ENCODE measurements at regions not wholly inside any gene's neighbourhood (a gene's known extent, or its start where the extent isn't known, plus 50 kb on each side); places are given as distances from the start of the nearest gene placed in this dataset.
"Not testable (repeated sequence)": the region's sequence is repeated elsewhere in the genome, so short reads cannot be mapped to it uniquely, and the experiment has no call there.

DNA sequence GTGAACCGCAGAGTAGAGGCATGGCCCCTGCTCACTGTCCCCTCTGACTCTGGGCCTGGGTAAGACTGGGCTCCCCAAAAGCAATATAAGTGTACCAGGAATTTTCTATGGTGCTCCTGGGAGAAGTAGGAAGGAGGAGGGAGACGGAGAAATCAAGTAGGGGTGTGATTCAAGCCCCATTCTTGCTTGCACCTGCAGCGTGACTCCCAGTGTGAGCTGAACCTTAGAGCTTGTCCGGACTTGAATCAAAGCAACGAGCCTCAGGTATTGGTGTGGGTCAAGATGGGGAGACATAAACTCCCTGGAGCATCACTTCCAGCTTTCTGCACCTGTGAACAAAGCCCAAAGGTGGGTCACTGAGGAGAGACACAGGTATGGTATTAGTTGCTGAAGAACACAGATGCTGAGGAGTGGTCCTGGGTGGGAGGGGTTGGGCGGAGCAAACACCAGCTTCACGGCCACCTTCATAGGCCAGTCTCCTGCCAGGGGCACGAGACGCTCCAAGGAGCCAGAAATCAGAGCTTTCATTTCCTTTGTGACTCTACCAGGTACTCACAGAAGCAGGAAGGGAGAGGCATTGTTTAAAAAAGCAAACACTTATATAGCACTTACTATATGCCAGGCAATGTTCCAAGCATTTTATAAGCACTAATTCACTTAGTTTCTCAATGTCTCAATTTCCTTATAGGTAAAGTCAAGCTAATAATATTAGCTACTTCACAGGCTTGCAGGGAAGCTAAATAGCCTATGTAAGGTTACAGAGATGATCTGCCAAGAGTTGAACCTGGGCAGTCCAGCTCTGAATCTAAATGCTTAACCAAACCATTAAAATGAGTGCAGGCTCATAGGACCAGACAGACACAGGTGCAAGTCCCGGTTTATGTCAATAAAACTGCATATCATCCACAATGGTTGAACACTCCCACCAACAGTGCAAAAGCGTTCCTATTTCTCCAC, 775.3 kb downstream of the UQCRFS1 start:
- H3K9me3 ChIP-seq (ENCODE audit: control insufficient read depth in 3 of 3, low read length in 3 of 3): no peaks in the 10 kb centered on the region
- no peak overlapping the region for H3K27ac ChIP-seq (ENCODE audit: low read depth, low read length)
- H3K4me3 ChIP-seq (ENCODE audit: low read length in 3 of 3): no peak overlapping the region
- H3K4me1 ChIP-seq (ENCODE audit: control insufficient read depth in 3 of 3, insufficient read depth in 3 of 3, low read length in 3 of 3): no peaks in the 10 kb centered on the region
- H3K36me3 ChIP-seq (ENCODE audit: control insufficient read depth in 3 of 3, insufficient read depth in 3 of 3, low read length in 3 of 3): no peaks in the 10 kb centered on the region
- no peak overlapping the region for H3K9ac ChIP-seq (ENCODE audit: low read depth in 1 of 3, low read length in 3 of 3)
- peaks cover 0 to 1% (median 0%) of the 10 kb centered on the region in 3 donors for H3K27me3 ChIP-seq (ENCODE audit: control insufficient read depth in 3 of 3, insufficient read depth in 3 of 3, low read length in 3 of 3)

DNA sequence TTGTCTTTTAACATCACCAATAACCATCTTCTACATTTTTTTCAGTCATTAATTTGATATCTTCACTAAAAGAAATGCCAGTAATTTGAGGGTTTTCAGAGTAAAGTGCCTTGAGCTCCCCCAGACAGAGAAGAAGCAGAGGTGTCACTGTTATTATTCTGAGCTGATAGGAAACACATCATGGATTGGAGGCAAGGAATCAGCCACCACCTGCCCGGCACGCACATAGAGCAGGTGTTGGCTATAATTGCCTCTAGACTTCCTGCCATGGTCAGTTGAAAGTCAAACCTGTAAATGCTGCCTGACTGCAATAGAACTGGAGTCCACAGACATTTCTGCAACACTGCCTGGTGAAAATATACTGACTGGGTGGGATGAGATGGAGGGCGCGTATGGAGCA, 776.6 kb downstream of the UQCRFS1 start:
- Histone ChIP-seq H3K27me3 (ENCODE audit: control insufficient read depth in 3 of 3, insufficient read depth in 3 of 3, low read length in 3 of 3) (no peaks in the 10 kb centered on the region), H3K4me1 (ENCODE audit: control insufficient read depth in 3 of 3, insufficient read depth in 3 of 3, low read length in 3 of 3) (no peaks in the 10 kb centered on the region), H3K27ac (ENCODE audit: low read depth, low read length) (no peak overlapping the region), H3K36me3 (ENCODE audit: control insufficient read depth in 3 of 3, insufficient read depth in 3 of 3, low read length in 3 of 3) (no peaks in the 10 kb centered on the region), H3K9me3 (ENCODE audit: control insufficient read depth in 3 of 3, low read length in 3 of 3) (no peaks in the 10 kb centered on the region), H3K9ac (ENCODE audit: low read depth in 1 of 3, low read length in 3 of 3) (no peak overlapping the region), H3K4me3 (ENCODE audit: low read length in 3 of 3) (no peak overlapping the region)

DNA sequence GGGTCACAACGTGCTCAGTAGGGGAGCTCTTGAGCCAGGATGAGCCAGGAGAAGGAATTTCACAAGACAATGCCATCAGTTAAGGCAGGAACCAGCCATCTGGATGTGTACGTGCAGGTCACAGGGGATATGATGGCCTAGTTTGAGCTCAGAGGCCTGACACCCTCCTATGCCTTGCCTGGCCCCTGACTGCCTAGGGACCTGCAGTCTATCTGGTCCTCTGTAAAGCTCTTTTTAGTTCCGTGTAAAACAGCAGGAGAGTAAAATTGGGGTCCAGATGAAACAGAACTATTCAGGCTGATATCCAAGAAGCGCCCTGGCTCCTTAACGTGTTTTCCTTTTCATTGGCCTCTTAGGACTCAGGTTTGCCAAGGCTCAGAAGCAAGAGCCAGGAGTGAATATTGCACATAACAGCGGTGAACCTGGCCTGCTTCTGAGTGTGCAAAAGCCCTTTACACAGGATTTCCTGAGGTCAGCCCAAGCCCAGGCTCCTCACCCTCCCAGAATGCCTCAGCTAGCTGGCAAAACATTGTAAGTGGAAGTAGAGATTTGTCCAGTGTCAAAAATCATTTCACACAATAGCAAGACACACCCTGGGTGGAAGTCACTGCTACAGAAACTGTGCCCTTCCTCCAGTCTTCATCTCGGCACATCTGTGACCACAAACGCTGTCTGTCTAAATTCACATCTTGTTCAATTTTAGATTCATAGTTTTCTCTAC, 777.2 kb downstream of the UQCRFS1 start:
- no peak overlapping the region for H3K27ac ChIP-seq (ENCODE audit: low read depth, low read length)
- H3K9me3 ChIP-seq (ENCODE audit: control insufficient read depth in 3 of 3, low read length in 3 of 3): no peaks in the 10 kb centered on the region
- no peak overlapping the region for H3K9ac ChIP-seq (ENCODE audit: low read depth in 1 of 3, low read length in 3 of 3)
- H3K4me1 ChIP-seq (ENCODE audit: control insufficient read depth in 3 of 3, insufficient read depth in 3 of 3, low read length in 3 of 3): no peaks in the 10 kb centered on the region
- H3K27me3 ChIP-seq (ENCODE audit: control insufficient read depth in 3 of 3, insufficient read depth in 3 of 3, low read length in 3 of 3): no peaks in the 10 kb centered on the region
- H3K4me3 ChIP-seq (ENCODE audit: low read length in 3 of 3): no peak overlapping the region
- no peaks in the 10 kb centered on the region for H3K36me3 ChIP-seq (ENCODE audit: control insufficient read depth in 3 of 3, insufficient read depth in 3 of 3, low read length in 3 of 3)

DNA sequence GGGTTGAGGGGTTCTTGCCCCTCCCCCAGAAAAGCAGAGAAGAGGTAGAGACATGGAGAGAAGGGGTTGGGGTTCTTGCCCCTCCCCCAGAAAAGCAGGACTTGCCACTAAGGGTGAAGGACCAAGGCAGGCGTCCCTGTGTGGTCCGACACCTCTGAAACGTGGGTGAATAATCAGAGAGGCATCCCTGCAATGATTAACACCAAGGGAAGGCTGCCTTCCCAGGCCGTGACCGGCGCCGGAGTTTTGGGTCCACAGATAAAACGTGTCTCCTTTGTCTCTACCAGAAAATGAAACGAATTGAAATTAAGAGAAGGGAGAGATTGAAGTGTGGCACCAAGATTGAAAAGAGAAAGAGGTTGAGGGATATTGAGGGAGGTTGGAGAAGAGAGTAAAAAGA, 778.2 kb downstream of the UQCRFS1 start:
- not testable (repeated sequence) for H3K4me1 ChIP-seq (ENCODE audit: control insufficient read depth in 3 of 3, insufficient read depth in 3 of 3, low read length in 3 of 3); H3K27ac ChIP-seq (ENCODE audit: low read depth, low read length); H3K9me3 ChIP-seq (ENCODE audit: control insufficient read depth in 3 of 3, low read length in 3 of 3); H3K27me3 ChIP-seq (ENCODE audit: control insufficient read depth in 3 of 3, insufficient read depth in 3 of 3, low read length in 3 of 3); H3K4me3 ChIP-seq (ENCODE audit: low read length in 3 of 3); H3K36me3 ChIP-seq (ENCODE audit: control insufficient read depth in 3 of 3, insufficient read depth in 3 of 3, low read length in 3 of 3); H3K9ac ChIP-seq (ENCODE audit: low read depth in 1 of 3, low read length in 3 of 3)

DNA sequence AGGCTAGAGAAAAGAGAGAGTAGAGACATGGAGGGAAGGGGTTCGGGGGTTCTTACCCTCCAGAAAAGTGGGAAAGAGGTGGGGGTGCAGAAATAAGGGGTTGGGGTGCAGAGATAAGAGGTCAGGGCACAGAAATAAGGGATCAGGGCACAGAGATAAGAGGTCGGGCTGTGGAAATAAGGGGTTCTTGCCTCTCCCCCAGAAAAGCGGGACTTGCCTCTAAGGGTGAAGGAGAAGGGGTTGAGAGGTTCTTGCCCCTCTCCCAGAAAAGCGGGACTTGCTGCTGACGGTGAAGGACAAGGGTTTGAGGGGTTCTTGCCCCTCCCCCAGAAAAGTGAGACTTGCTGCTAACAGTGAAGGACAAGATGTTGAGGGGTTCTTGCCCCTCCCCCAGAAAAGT, 778.6 kb downstream of the UQCRFS1 start:
- not testable (repeated sequence) for H3K36me3 ChIP-seq (ENCODE audit: control insufficient read depth in 3 of 3, insufficient read depth in 3 of 3, low read length in 3 of 3); H3K27me3 ChIP-seq (ENCODE audit: control insufficient read depth in 3 of 3, insufficient read depth in 3 of 3, low read length in 3 of 3); H3K9ac ChIP-seq (ENCODE audit: low read depth in 1 of 3, low read length in 3 of 3); H3K27ac ChIP-seq (ENCODE audit: low read depth, low read length); H3K4me1 ChIP-seq (ENCODE audit: control insufficient read depth in 3 of 3, insufficient read depth in 3 of 3, low read length in 3 of 3); H3K4me3 ChIP-seq (ENCODE audit: low read length in 3 of 3); H3K9me3 ChIP-seq (ENCODE audit: control insufficient read depth in 3 of 3, low read length in 3 of 3)

DNA sequence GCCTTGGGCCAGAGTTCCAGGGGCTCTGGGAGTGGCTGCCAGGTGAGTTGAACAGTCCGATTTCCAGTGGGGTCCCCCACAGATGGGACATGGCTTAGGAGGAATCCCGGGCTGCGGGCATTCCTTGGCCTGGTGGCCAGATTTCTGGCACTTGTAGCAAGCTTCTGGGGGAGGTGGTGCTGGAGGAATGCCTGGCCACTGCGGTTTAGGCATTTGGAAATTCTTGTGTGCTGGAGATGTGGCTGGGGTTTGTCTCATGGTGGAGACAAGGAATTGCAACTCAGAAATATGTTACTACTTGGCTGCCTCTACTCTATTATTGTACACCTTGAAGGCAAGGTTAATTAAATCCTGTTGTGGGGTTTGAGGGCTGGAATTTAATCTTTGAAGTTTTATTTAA, 779.8 kb downstream of the UQCRFS1 start:
- H3K27ac ChIP-seq (ENCODE audit: low read depth, low read length); H3K4me1 ChIP-seq (ENCODE audit: control insufficient read depth in 3 of 3, insufficient read depth in 3 of 3, low read length in 3 of 3); H3K9ac ChIP-seq (ENCODE audit: low read depth in 1 of 3, low read length in 3 of 3); H3K27me3 ChIP-seq (ENCODE audit: control insufficient read depth in 3 of 3, insufficient read depth in 3 of 3, low read length in 3 of 3); H3K9me3 ChIP-seq (ENCODE audit: control insufficient read depth in 3 of 3, low read length in 3 of 3); H3K36me3 ChIP-seq (ENCODE audit: control insufficient read depth in 3 of 3, insufficient read depth in 3 of 3, low read length in 3 of 3); H3K4me3 ChIP-seq (ENCODE audit: low read length in 3 of 3): not testable (repeated sequence)

DNA sequence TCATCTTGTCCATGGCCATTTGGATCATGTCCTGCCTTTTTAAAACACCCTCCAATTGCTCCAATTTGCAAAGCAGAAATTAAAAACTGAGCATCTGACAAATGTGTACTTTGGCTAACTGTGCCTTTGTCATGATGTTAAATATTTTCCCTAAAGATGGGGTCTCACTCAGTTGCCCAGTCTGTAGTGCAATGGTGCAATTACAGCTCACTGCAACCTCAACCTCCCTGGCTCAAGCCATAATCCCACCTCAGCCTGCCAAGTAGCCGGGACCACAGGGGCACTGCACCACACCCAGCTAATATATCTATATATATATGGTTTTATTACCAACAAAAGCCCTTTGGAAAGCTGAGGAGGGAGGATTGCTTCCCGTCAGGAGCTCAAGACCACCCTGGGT, 782.7 kb downstream of the UQCRFS1 start:
- Histone ChIP-seq H3K4me1 (ENCODE audit: control insufficient read depth in 3 of 3, insufficient read depth in 3 of 3, low read length in 3 of 3) (no peaks in the 10 kb centered on the region), H3K27ac (ENCODE audit: low read depth, low read length) (no peak overlapping the region), H3K36me3 (ENCODE audit: control insufficient read depth in 3 of 3, insufficient read depth in 3 of 3, low read length in 3 of 3) (no peaks in the 10 kb centered on the region), H3K9ac (ENCODE audit: low read depth in 1 of 3, low read length in 3 of 3) (no peak overlapping the region), H3K9me3 (ENCODE audit: control insufficient read depth in 3 of 3, low read length in 3 of 3) (no peaks in the 10 kb centered on the region), H3K4me3 (ENCODE audit: low read length in 3 of 3) (no peak overlapping the region), H3K27me3 (ENCODE audit: control insufficient read depth in 3 of 3, insufficient read depth in 3 of 3, low read length in 3 of 3) (peaks cover 5 to 12% (median 5%) of the 10 kb centered on the region in 3 donors)

DNA sequence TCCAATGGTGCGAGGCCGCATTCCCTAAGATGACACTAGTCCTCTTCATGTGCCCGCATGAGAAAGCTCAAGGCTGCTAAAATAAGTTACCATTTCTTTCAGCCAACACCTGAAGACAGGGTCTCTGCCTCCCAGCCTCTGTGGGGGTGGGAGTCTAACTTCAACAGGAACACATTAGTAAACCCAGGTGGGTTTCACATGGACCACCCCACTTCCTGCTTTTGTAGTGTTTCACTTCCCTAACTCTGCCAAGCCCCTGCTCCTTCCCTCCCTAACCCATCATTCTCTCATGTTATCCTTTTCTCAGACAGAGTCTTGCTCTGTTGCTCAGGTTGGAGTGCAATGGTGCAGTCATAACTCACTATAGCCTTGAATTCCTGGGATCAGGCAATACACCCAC, 783.6 kb downstream of the UQCRFS1 start:
- Histone ChIP-seq H3K9ac (ENCODE audit: low read depth in 1 of 3, low read length in 3 of 3) (no peak overlapping the region), H3K4me3 (ENCODE audit: low read length in 3 of 3) (no peak overlapping the region), H3K4me1 (ENCODE audit: control insufficient read depth in 3 of 3, insufficient read depth in 3 of 3, low read length in 3 of 3) (no peaks in the 10 kb centered on the region), H3K27ac (ENCODE audit: low read depth, low read length) (no peak overlapping the region), H3K36me3 (ENCODE audit: control insufficient read depth in 3 of 3, insufficient read depth in 3 of 3, low read length in 3 of 3) (no peaks in the 10 kb centered on the region), H3K27me3 (ENCODE audit: control insufficient read depth in 3 of 3, insufficient read depth in 3 of 3, low read length in 3 of 3) (peaks cover 5 to 14% (median 8%) of the 10 kb centered on the region in 3 donors), H3K9me3 (ENCODE audit: control insufficient read depth in 3 of 3, low read length in 3 of 3) (no peaks in the 10 kb centered on the region)

DNA sequence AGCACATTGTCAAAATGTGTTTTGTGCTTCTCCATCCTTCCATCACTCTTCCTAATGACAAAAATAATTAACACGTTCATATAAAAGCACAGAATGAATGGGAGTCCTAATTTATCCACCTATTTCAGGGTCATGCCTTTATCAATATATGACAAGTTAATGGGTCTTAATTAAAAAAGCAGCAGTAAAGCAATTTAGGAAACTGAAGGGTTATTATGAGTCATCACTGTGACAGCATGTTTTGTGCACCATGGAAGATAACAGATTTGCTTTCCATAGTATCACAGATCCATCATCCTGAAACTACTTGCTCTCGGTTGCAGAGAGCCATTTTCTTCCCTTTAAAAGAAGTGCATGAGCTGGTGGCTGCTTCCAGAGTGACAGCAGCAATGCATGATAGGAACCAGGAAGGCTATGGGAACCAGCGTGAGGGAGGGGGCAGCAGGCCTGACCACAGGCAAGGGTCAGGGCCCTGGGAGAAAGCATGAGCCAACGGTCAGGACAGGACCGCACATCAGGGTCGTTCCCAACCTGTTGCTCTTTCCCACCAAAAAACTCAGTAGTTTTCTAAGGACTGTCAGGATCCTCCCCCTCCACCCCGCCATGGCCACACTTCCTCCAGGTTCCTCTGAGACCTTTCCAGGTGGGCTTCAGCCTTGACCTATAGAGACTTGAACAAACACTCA, 784.1 kb downstream of the UQCRFS1 start:
- H3K9ac ChIP-seq (ENCODE audit: low read depth in 1 of 3, low read length in 3 of 3): no peak overlapping the region
- H3K9me3 ChIP-seq (ENCODE audit: control insufficient read depth in 3 of 3, low read length in 3 of 3): no peaks in the 10 kb centered on the region
- no peaks in the 10 kb centered on the region for H3K36me3 ChIP-seq (ENCODE audit: control insufficient read depth in 3 of 3, insufficient read depth in 3 of 3, low read length in 3 of 3)
- H3K27me3 ChIP-seq (ENCODE audit: control insufficient read depth in 3 of 3, insufficient read depth in 3 of 3, low read length in 3 of 3): peaks cover 5 to 16% (median 10%) of the 10 kb centered on the region in 3 donors
- no peak overlapping the region for H3K4me3 ChIP-seq (ENCODE audit: low read length in 3 of 3)
- no peaks in the 10 kb centered on the region for H3K4me1 ChIP-seq (ENCODE audit: control insufficient read depth in 3 of 3, insufficient read depth in 3 of 3, low read length in 3 of 3)
- no peak overlapping the region for H3K27ac ChIP-seq (ENCODE audit: low read depth, low read length)
